ENCODE measurements at regions not wholly inside any gene's neighbourhood (a gene's known extent, or its start where the extent isn't known, plus 50 kb on each side); places are given as distances from the start of the nearest gene placed in this dataset.
"Not testable (repeated sequence)": the region's sequence is repeated elsewhere in the genome, so short reads cannot be mapped to it uniquely, and the experiment has no call there.

- TF ChIP-seq, protein P1, sequence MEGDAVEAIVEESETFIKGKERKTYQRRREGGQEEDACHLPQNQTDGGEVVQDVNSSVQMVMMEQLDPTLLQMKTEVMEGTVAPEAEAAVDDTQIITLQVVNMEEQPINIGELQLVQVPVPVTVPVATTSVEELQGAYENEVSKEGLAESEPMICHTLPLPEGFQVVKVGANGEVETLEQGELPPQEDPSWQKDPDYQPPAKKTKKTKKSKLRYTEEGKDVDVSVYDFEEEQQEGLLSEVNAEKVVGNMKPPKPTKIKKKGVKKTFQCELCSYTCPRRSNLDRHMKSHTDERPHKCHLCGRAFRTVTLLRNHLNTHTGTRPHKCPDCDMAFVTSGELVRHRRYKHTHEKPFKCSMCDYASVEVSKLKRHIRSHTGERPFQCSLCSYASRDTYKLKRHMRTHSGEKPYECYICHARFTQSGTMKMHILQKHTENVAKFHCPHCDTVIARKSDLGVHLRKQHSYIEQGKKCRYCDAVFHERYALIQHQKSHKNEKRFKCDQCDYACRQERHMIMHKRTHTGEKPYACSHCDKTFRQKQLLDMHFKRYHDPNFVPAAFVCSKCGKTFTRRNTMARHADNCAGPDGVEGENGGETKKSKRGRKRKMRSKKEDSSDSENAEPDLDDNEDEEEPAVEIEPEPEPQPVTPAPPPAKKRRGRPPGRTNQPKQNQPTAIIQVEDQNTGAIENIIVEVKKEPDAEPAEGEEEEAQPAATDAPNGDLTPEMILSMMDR (IDR thresholded peaks at IDR 0.05), result no peak
- ATAC-seq (no peak), DNase-seq (no peak)
- Histone ChIP-seq H3K4me1 (peaks cover 0 to 3% (median 0%) of the 10 kb centered on the region in 9 donors), H3K27ac (no peak overlapping the region), H3K9me3 (peaks cover 0 to 2% (median 0%) of the 10 kb centered on the region in 11 donors), H3K4me3 (no peak overlapping the region), H3K36me3 (no peaks in the 10 kb centered on the region), H3K27me3 (no peaks in the 10 kb centered on the region)
- intact Hi-C loops (cut with DNase I), result no loop called here
These were observed 134.1 kb upstream of the SERPINE2 start for GRCh38 chr2:224173210-224173609.

DNA sequence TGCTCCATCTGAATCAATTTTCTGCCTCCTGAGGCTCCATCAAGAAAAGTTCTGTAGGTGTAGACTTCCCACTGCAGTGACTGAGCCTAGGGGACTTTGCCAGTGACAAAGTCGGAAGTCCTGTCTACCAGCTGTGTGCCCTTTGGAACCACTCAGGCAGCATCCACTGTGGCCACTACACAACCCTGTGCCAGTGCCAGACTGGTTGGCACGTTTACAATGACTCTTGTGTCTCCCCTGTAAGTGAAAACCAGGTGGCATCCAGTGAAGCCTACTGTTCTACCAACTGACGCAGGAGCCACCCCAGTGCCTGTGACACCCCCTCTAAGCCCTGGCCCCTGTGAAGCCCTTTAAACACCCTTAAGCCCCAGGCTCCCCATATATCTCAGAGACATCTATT lies 132.1 kb upstream of the SERPINE2 start:
- Histone ChIP-seq H3K9me3 (peaks cover 0 to 2% (median 0%) of the 10 kb centered on the region in 11 donors), H3K36me3 (no peaks in the 10 kb centered on the region), H3K4me1 (peaks cover 0 to 3% (median 0%) of the 10 kb centered on the region in 9 donors), H3K27me3 (no peaks in the 10 kb centered on the region), H3K27ac (no peak overlapping the region), H3K4me3 (no peak overlapping the region)
- DNase-seq (no peak), ATAC-seq (no peak)
- TF ChIP-seq, protein P1 (IDR thresholded peaks at IDR 0.05), result no peak
- WGBS, 2 donors, result 83 to 84% methylated on average over 3 of the region's 3 CpGs
- intact Hi-C loops (cut with DNase I), result no loop called here

GRCh38 chr2:224169847-224170246 lies 130.8 kb upstream of the SERPINE2 start:
- intact Hi-C loops (cut with DNase I), result no loop called here
- H3K27me3 ChIP-seq, result no peaks in the 10 kb centered on the region
- DNase-seq (no peak), ATAC-seq (no peak)
- TF ChIP-seq, protein P1 (IDR thresholded peaks at IDR 0.05), result no peak
- H3K36me3 ChIP-seq, result no peaks in the 10 kb centered on the region
- H3K4me1 ChIP-seq, result peaks cover 0 to 17% (median 0%) of the 10 kb centered on the region in 9 donors
- WGBS, 2 donors, result 90 to 94% methylated on average over 8 of the region's 8 CpGs
- H3K4me3 ChIP-seq, result no peak overlapping the region
- H3K9me3 ChIP-seq, result no peaks in the 10 kb centered on the region
- no peak overlapping the region for H3K27ac ChIP-seq

DNA sequence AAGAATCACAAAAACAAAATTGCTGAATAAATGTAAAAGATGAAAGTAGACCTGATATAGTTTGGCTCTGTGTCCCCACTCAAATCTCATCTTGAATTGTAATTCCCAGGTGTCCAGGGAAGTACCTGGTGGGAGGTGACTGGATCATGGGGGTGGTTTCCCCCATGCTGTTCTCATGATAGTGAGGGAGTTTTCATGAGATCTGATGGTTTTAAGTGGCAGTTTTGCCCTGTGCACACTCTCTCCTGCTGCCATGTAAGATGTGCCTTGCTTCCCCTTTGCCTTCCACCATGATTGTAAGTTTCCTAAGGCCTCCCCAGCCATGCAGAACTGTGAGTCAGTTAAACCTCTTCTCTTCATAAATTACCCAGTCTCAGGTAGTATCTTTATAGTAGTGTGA lies 128.7 kb upstream of the SERPINE2 start:
- H3K27ac ChIP-seq, ATAC-seq: not testable (repeated sequence)

DNA sequence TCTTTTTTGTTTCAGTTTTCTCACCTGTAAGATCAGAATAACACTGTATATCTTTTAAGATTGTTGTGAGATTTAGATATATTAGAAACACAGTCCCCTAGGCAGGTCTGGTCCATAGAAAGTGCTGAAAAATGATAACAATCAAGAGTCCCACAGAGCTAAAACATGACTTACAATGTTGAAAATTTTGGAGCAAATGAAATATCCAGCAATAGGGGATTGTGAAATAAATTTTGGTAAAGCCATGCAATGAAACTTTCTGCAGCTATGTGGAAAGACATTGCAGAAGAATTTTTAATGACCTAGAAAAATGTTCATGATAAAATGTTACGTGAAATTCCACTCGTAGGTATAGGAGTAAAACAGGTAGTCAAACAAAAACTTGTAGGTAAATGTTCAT lies 127.6 kb upstream of the SERPINE2 start:
- Histone ChIP-seq H3K4me3 (no peak overlapping the region), H3K4me1 (peaks cover 0 to 41% (median 0%) of the 10 kb centered on the region in 9 donors), H3K27ac (no peak overlapping the region), H3K9me3 (no peaks in the 10 kb centered on the region), H3K36me3 (no peaks in the 10 kb centered on the region), H3K27me3 (no peaks in the 10 kb centered on the region)
- no peak for ATAC-seq
- TF ChIP-seq, protein P1 (IDR thresholded peaks at IDR 0.05), result no peak
- 87 to 94% methylated on average over 2 of the region's 2 CpGs for WGBS, 2 donors
- DNase-seq, result no peak
- intact Hi-C loops (cut with DNase I), result no loop called here

More for the DNA sequence above, 128.7 kb upstream of the SERPINE2 start:
- H3K27me3 ChIP-seq; H3K4me3 ChIP-seq; intact Hi-C loops (cut with DNase I); H3K9me3 ChIP-seq; DNase-seq; H3K36me3 ChIP-seq: not testable (repeated sequence)
- peaks cover 0 to 31% (median 0%) of the 10 kb centered on the region in 9 donors for H3K4me1 ChIP-seq
